AML-193 (cell line): ENCODE measurements at regions not wholly inside any gene's neighbourhood (a gene's known extent, or its start where the extent isn't known, plus 50 kb on each side); places are given as distances from the start of the nearest gene placed in this dataset.

Experiments
- DNase-seq, 2 experiments: peaks; one replicate each; lab custom pipeline; 2025; lab: John Stamatoyannopoulos, UW

DNA sequence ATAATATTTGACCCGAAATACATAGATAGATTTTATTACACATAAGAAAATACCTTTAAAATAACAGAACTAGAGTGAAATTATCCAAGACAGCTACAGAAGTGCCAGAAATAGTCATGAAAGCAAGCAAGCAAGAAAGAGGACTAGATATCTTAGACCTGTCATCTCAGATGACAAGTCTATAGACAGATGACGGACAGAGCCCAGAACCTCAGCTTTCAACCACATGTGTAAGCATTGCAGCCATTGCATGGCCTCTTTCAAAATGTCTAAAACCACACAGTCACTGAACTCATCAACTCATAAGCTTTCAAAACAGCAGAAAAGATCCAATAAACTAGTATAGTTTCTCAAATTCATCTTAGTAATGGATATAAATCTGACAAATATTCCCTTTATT, 59.8 kb upstream of the FHIT start:
- DNase-seq: no peak

DNA sequence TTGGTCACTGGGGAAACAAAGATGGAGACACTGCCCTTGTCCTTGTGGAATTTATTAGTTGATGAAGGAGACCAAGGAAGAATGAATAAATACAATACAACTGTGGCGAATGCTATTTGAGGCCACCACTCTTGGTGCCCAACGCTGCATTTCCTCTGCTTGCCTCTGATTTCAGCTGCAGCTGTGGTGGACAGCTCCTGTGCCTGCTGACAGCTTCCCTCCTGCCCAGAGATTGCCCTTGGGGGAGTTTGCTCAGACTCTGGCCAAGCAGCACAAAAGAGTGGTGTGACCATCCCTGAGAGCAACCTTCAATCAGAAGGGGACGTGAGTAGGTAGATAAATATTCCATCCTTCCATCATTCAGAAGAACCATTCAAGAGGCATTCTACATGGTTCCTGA, 64.6 kb upstream of the FHIT start:
- no peak for DNase-seq

DNA sequence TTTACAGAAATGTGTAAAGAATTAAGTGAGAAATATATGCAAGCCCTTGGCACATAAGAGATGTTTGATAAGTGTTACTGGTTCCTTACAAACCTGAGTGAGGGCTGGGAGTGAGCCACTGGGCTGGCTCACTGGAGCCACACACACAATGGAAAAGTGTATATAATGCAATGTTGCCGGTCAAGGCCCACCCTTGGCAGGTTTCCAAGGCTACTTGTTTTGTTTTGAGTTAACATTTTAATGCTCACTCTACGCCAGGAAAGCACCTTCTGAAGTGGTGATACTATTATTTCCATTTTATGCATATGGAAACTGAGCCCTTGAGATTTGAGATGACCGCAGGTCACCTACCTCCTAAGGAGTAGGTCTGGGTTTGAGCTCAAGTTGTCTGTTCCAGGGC, 71.8 kb upstream of the FHIT start:
- no peak for DNase-seq

DNA sequence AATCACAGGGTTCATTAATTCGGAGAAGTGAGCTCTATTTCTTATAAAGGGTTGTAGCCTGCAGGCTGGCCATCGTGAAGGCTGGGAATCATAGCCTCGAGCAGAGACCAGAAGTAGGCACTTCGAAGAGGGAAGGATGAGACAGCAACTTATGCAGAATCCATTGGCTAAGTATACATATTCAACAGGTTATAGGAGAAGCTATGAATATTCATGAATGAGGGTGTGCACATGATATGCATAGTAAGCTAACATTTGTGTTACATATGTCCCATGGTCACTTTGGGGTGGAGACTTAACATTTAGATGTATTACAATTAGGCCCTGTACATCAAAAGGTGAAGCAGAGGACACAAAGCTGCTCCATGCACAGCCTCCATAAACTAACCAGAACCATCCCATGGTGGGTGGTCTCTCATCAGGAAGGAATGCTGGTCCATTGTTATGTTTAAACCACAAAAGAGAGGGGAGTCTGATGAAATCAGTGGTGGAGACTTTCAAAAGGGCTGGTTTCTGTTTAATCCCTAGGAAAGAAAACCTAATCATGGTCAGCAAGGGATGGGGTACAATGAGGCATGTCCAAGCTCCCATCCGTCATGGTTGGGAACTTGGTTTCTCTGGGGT, 80.8 kb upstream of the FHIT start:
- DNase-seq: no peak

DNA sequence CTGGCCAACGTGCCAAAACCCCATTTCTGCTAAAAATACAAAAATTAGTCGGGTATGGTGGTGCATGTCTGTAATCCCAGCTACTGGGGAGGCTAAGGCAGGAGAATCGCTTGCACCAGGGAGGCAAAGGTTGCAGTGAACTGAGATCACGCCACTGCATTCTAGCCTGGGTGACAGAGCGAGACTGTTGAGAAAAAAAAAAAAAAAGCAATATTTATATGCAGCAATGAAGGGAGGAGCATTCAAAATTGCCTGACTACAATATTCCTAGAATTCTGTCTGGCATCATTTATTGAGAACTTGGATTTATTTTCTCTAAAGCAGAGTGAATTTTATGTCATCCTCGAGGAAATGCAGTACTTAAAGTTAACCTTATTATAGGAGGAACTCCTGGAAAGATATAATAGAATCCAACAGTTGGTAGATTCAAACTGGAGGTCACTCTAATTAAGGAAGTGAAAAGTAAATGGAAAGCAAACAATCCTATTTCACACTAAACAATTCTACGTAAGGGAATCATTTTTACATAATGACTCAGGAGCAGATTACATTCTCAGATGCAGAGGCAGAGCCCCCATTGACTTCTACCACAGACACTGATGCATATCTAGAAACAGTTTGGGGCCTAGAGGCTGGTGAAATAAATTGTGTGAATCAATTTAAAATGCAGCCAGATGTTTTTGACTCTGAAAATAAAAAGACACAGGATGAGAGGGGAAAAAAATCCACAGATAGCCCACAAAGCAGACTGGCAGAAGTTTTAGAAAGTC, 82.1 kb upstream of the FHIT start:
- no peak for DNase-seq

DNA sequence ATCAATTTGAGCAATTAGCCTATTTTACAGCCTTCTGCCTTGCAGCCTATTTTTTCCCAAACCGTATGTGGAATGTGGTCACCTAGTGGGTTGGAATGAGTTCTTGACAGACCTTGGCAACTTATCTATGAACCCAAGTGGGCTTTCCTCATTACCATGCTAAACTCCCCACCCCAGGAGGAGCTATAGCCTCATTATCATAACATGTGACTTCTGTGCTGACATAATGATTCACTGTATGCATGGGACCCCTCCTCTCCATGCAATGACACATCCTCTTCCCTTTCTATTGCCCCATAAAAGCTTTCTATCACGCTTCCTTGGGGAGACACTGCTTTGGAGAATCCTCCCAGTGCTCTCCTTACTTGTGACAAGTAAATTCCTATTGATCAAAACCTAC, 83.5 kb upstream of the FHIT start:
- no peak for DNase-seq

DNA sequence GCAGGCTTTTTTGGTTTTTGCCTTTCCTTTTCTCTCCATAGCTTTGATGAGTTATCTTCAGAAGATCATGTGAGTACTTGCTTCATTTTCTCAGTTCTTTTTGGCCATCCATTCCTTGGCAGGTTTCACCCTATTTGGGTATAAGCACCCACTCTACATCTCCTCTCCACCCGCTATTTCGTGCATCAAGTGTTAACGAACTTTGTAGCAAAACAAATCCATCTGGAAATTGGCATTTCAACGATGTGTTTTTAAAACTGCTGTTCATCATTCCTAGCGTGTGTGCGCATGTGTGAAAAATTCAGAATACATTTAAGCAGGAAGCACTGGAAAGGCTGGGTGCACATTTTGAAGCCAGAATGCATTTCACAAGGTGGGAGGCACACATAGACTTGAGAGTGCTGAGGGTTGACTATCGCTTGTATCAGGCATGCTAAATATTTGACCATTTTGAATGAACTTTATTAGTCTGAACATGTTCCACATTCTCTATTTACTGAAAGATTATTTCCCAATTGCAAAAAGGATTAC, 89.7 kb upstream of the FHIT start:
- DNase-seq: no peak

DNA sequence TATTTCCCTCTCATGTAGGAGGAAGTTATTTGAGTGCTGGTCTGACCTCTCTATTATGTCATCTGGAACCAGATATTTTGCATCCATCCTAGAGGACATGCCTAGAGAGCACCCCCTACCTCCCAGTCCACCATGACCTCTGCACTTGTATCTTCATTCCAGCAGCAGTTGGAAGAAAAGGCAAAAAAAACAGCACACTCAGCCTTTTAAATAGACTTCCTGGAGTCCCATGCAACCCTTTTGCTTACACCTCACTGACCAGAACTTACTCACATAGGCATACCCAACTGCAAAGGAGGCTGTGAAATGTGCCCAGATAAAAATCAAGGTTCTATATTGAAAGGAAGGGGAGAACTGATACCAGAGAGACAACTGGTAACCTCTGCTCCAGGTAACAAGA, 92.3 kb upstream of the FHIT start:
- peak in 1 of 2 experiments; percentile 2 for DNase-seq

DNA sequence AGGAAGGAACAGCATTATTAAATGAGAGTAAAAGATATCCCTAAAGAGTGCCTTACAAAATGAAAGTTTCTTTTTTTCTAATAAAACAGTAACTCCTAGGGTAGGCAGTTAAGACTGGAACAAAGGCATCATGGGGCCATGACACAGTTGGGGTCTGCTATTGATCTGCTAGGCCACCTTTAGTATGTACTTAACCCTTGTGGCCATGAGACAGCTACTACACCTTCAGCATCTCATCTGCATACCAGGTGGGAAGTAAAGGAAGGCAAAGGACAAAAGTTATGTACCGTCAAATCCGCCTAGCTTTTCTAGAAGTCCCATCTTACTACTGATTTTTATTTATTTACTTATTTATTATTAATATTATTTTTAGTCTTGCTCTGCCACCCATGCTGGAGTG, 93.8 kb upstream of the FHIT start:
- no peak for DNase-seq

DNA sequence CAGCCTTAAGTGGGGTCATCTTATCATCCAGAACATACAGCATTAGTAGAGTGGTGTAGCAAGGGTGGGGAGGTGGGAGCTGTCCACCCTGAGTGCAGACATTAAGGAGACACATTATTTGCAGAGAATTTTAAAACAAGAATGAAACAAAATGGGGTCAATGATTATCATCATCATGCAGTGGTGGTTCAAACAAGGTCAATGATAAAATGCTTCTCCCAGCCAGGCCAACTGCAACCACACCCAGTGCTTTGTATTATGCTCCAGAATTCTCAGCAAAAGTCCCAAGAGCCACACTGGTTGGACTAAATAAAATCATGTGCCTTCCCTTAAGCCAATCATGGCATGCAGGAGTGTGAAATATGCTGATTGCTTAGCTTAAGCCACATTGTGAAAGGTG, 96.7 kb upstream of the FHIT start:
- no peak for DNase-seq

DNA sequence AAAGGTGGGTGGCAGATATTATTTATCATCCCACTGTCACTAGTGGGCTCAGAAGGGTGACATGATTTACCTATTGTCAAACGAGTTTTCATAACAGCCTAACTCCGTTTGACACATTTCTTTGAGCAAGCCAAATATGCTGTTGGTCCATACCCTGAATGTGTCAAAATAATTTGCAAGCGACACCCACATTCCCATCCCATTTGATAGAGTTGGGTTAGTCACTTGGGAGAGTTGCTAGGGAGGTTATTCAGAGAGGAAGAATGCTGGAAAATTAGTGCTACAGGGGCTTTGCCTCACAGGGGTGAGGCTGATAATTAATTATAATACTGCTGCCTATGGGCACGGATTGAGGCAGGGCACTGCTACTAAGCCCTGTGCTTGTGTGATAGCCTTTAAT, 98.5 kb upstream of the FHIT start:
- no peak for DNase-seq

DNA sequence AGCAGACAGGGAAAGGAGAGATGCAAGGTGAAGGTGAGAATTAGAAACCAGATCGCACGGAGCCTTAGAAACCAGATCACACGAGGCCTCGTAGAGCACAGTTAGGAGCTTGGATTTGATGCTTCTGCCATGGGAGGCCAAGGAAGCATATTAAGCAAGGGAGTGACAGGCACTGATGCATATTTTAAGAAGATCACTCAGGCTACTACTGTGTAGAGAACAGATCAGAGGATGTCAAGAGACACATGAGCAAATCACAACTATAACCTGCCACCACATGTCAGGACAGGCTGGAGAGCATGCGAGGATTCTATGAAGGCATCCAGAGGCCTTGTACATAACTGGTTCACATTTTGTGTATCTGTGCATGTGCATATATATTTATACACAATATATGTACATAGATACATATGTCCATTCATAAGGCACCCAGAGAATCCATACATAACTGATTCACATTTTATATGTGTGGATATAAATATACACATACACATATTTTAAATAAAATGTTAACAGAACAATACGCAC, 99.6 kb upstream of the FHIT start:
- DNase-seq: no peak

DNA sequence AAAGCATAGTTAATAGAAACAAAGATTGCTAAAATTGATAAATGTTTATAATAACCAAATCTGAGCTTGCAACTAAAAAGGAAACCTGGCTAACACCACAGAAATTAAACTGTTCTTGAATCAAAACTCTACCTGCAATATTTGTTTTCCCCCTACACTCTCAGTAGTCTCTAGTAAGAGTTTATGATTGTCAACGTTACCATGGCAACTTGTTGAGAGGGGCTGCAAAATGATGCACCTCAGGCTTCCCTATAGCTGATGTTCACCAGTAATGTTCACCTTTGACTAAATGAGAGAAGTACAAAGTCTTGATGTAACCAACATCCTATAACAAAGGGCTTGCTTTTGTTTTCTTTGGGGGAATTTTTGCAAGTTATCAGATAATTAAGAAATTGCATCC, 101.1 kb upstream of the FHIT start:
- no peak for DNase-seq

DNA sequence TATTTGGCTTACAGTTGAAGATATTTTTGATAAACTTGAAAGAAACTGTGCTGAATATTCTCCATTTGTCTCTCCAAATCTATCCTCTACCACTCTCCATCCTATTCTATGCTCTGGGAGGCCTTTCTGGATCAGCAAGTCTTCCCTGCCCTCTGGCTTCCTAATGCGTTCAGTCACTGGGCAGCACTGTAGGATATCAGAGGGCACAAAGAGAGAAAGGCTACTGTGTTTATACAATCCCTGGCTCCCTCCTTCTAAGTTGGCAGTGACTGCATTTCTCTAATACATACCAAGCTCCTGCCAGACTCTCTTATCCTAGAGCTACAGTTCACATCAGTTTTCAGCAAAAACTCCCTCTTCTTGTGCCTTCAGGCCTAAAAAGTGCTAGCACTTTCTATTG, 102.1 kb upstream of the FHIT start:
- DNase-seq: no peak

DNA sequence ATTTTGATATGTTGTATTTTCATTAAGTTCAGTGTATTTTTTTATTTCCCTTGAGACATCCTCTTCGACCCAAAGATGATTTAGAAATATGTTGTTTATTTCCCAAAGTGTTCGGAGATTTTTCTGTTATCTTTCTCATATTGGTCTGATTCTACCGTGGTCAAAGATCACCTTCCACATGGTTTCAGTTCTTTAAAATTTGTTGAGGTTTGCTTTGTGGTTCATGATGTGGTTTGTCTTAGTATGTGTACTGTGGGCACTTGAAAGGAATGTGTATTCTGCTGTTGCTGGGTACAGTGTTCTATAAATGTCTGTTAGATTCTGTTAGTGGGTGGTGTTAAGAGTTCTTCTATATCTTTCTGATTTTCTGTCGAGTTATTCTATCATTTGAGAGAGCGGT, 103.4 kb upstream of the FHIT start:
- no peak for DNase-seq

DNA sequence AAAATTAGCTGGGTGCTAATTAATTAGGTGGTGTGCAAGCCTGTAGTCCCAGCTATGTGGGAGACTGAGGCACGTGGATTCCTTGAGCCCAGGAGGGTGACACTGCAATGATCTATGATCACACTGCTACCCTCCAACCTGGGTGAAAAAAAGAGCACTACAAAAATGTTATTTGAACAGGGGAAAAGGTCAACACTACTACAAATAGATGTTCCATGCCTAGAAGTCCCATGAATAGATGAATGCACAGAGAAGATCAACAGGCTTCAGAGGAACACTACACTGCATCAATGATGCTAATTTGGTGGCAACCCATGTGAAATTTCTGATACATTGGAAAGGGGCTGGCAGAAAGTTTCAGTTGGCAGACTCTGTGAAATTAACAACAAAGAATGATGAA, 105.4 kb upstream of the FHIT start:
- DNase-seq: no peak

DNA sequence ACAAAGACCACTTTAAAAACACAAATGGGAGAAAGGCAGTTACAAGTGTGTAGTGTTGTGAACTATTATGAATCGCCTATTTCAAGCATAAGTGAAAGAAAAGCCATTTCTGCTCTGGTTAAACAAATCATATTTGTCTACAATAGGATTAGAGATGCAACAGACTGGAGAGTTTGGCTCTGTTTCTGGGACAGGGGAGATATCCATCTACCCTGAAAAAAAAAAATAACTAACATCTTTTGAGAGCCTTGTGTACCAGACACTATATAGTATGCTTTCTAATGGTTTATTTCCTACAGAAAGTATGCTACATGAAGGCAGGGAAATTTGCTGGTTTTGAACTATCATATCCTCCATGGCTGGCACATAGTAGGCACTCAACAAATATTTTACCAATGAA, 106.7 kb upstream of the FHIT start:
- no peak for DNase-seq

DNA sequence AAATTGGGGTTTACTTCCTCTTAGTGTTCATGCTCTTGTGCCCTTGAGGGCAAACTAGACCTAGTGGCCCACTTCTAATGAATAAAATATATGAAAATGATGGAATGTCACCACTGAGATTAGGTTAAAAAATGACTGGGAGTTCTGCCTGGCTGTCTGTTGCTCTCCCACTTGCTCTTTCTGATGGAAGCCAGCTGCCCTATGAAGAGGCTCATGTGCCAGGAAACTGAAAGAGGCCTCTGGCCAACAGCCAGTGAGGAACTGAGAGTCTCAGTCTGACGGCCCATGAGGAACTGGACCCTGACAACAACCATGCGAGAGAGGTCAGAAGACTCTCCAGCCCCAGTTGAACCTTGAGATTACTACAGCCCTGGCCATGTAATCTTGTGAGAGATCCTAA, 107.1 kb upstream of the FHIT start:
- no peak for DNase-seq

DNA sequence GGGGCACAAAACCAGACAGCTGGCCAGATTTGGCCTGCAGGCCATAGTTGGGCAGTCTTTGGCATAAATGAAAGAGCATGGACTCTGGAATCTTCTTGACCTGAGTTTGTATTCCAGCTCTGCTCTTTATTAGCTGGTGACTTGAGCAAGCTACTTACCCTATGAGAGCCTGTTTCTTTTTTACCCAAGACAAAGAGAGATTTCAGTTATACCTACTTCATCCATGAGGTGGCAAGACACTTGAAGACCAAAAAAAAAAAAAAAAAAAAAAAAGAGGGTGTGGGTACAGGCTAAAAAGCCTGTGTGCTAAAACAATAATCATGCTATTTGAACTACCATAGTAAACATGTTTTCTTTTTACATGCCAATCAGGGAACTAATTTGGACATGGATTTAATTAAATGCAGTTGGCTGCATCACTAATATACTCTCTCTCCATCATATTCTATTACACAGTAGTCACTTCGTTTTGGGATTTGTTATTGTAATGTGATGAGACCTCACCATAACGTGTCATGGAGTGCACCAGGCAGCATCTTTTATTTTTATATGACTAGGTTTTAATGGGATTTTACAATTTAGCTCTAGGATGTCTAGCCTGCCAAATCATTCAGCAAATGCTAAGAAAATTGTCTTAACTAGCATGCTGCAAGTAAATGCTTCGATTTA, 109.2 kb upstream of the FHIT start:
- DNase-seq: no peak

DNA sequence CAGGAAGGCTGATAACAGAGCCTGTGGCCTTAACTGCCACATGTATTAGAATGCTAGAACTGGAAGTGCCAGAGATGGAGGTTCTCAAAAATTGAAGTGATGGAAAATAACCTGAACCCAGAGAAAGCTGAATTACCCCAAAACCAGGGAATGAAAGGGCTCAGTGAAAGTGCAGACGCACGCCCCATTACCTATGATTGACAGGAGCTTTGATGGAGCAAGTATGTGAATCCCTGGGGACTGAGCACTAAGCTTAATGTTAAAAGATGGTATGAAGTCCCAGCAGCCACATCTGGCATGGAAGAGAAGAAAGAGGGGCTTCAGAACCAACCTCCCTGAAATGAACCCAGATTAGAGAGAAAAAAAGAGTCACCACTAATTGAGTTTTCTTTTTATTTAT, 118.4 kb upstream of the FHIT start:
- DNase-seq: no peak

DNA sequence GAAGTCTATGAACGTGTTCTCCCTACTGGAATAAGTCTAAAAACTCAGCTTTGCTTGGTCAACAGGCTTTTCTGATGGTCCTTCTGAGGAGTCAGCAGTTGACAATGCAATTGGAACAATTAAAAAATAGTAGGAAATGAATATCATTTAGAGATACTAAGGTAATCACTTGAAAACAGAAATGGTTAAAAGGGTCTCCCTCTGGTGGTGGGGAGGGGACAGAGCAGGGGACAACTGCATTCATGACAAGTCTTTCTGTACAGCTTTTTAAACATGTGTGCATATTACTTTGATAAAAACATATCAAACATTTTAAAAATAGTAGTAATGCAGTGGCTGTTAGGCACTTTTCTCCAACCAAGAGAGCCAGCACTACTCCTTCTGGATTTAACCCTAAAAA, 119.9 kb upstream of the FHIT start:
- peak; percentile 28 to 33 for DNase-seq

DNA sequence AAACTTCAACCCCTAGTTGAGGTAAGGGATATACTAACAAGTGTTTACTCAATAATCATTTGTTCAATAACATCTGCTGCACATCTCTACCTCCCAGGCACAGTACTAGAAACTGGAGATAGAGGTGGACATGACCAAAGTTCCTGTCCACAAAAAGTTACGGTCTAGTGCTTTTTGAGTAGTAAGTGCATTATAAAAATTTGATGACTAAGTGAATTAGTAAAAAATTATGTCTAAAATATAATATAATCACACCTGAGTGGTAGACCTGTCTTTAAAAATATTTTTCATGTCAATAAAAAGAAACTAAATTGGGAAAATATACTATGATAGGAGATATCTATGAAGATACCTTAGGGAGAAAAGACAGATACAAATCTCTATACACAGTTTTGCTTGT, 121.5 kb upstream of the FHIT start:
- DNase-seq: no peak

DNA sequence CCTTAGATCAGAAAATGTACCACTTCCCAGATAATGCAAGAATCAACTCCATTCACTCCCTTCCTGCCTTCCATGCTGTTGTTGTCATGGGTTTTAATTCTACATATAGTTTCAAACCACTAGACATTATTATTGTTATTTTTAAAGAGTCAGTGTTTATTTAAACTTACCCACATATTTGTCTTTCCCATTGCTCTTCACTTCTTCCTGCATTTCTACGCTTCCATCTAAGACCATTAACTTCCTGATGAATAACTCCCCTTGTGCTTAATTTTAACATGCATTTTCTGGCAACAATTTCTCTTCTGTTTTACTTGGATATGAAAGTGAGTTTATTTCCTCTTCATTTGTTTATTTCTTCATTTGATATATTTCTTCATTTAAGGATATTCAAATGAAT, 127.1 kb upstream of the FHIT start:
- no peak for DNase-seq
